GM23248 (cell line): ENCODE measurements at regions not wholly inside any gene's neighbourhood (a gene's known extent, or its start where the extent isn't known, plus 50 kb on each side); places are given as distances from the start of the nearest gene placed in this dataset.

Experiments used
- DNase-seq: peaks from one replicate; pipeline ENCODE4 v3.0.0-alpha.2; 2015
- H2AFZ ChIP-seq: fragments of 200-600 bp; sonication (generic); 2 replicates; pipeline ENCODE4 v1.6.1; 2016; ENCODE audit warnings: antibody characterized with exemption
- H3F3A ChIP-seq: fragments of 200-600 bp; sonication (generic); 2 replicates; pipeline ENCODE4 v1.6.1; 2016; ENCODE audit warnings: mild to moderate bottlenecking, antibody characterized with exemption, mixed run types; ENCODE audit not compliant: insufficient read depth
- H3K27ac ChIP-seq: fragments of 200-600 bp; sonication (generic); 2 replicates; pipeline ENCODE4 v1.5.1; 2016; ENCODE audit warnings: mild to moderate bottlenecking
- H3K27me3 ChIP-seq: fragments of 200-600 bp; sonication (generic); replicated peaks from 2 replicates; pipeline ENCODE4 v1.6.1; 2016; ENCODE audit warnings: mild to moderate bottlenecking; ENCODE audit not compliant: insufficient read depth
- H3K36me3 ChIP-seq: fragments of 200-600 bp; sonication (generic); 2 replicates; pipeline ENCODE4 v1.6.1; 2016; ENCODE audit warnings: low read depth, mild to moderate bottlenecking
- H3K4me1 ChIP-seq: fragments of 200-600 bp; sonication (generic); 2 replicates; pipeline ENCODE4 v1.6.1; 2016; ENCODE audit warnings: mild to moderate bottlenecking; ENCODE audit not compliant: insufficient read depth
- H3K4me2 ChIP-seq: fragments of 200-600 bp; sonication (generic); one replicate; pipeline ENCODE4 v1.6.1; 2016; ENCODE audit warnings: mild to moderate bottlenecking; ENCODE audit not compliant: unreplicated experiment
- H3K4me3 ChIP-seq: fragments of 200-600 bp; sonication (generic); 2 replicates; pipeline ENCODE4 v1.5.1; 2016; ENCODE audit warnings: mild to moderate bottlenecking
- H3K79me2 ChIP-seq: fragments of 200-600 bp; sonication (generic); 2 replicates; pipeline ENCODE4 v1.6.1; 2016; ENCODE audit warnings: mild to moderate bottlenecking; ENCODE audit not compliant: insufficient read depth
- H3K9ac ChIP-seq: fragments of 200-600 bp; sonication (generic); 2 replicates; pipeline ENCODE4 v1.6.1; 2016; ENCODE audit warnings: mild to moderate bottlenecking
- H3K9me2 ChIP-seq: fragments of 200-600 bp; sonication (generic); 2 replicates; pipeline ENCODE4 v1.6.1; 2016; ENCODE audit warnings: mixed run types, mild to moderate bottlenecking, moderate library complexity; ENCODE audit not compliant: insufficient read depth
- H3K9me3 ChIP-seq: fragments of 200-600 bp; sonication (generic); one replicate; pipeline ENCODE4 v1.6.1; 2017; ENCODE audit warnings: low read depth
- H4K20me1 ChIP-seq: fragments of 200-600 bp; sonication (generic); 2 replicates; pipeline ENCODE4 v1.6.0; 2016; ENCODE audit not compliant: insufficient read depth
- EZH2 ChIP-seq: fragments of 200-600 bp; sonication (generic); IDR thresholded peaks from 2 replicates; pipeline ENCODE4 v1.6.1; 2018; ENCODE audit warnings: antibody characterized with exemption, mild to moderate bottlenecking; ENCODE audit not compliant: insufficient read depth, poor library complexity, severe bottlenecking
- EZH2phosphoT487 ChIP-seq: fragments of 200-600 bp; sonication (generic); IDR thresholded peaks from 2 replicates; pipeline ENCODE4 v1.6.1; 2018; ENCODE audit warnings: antibody characterized with exemption, moderate library complexity, mild to moderate bottlenecking, low read depth; ENCODE audit not compliant: insufficient read depth
- WGBS, 2 experiments: methylation state at CpG; one replicate each; pipeline ENCODE4 v1.1.6; 2015 to 2017; ENCODE audit warnings: low lambda C conversion rate in 2 of 2, low coverage in 1 of 2; ENCODE audit errors: missing lambda C conversion rate in 2 of 2; 5-methylcytosine and 5-hydroxymethylcytosine counted together
- in situ Hi-C: fragments of 300-500 bp; cut with MboI; formaldehyde crosslinking; loops from 2 replicates; pipeline ENCODE4 v1.15.0; 2020

GRCh38 chr19:30154410-30154809, 212.4 kb downstream of the URI1 start:
- in situ Hi-C loops: no loop called here
- Histone ChIP-seq H3K4me3 (no peak overlapping the region), H2AFZ (no peak overlapping the region), H3F3A (no peaks in the 10 kb centered on the region), H3K9me3 (no peaks in the 10 kb centered on the region), H3K9me2 (no peaks in the 10 kb centered on the region), H3K79me2 (no peaks in the 10 kb centered on the region), H3K27ac (no peak overlapping the region), H3K9ac (no peak overlapping the region), H3K27me3 (no peaks in the 10 kb centered on the region; the same call in none of the 2 replicates), H3K4me1 (no peaks in the 10 kb centered on the region), H4K20me1 (no peaks in the 10 kb centered on the region), H3K36me3 (no peaks in the 10 kb centered on the region), H3K4me2 (no peak overlapping the region)
- no peak for TF ChIP-seq EZH2
- DNase-seq: no peak
- WGBS, 2 experiments: 74% methylated on average over 8 of the region's 8 CpGs

- WGBS, 2 experiments: 35 to 37% methylated on average over 21 of the region's 21 CpGs
Measured at GRCh38 chr19:30155381-30156200, 213.6 kb downstream of the URI1 start.

GRCh38 chr19:30156646-30157045, 214.6 kb downstream of the URI1 start:
- no peaks in the 10 kb centered on the region for H3F3A ChIP-seq

More at GRCh38 chr19:30155381-30156200, 213.6 kb downstream of the URI1 start:
- Histone ChIP-seq H3K9me2 (no peaks in the 10 kb centered on the region), H3K36me3 (no peaks in the 10 kb centered on the region), H3K4me1 (no peaks in the 10 kb centered on the region), H3K79me2 (no peaks in the 10 kb centered on the region), H3K4me2 (no peak overlapping the region), H3F3A (no peaks in the 10 kb centered on the region), H4K20me1 (no peaks in the 10 kb centered on the region), H3K9ac (no peak overlapping the region), H3K27ac (no peak overlapping the region), H3K9me3 (no peaks in the 10 kb centered on the region), H2AFZ (no peak overlapping the region), H3K27me3 (no peaks in the 10 kb centered on the region; the same call in none of the 2 replicates), H3K4me3 (no peak overlapping the region)
- TF ChIP-seq EZH2phosphoT487 (no peak), EZH2 (no peak)
- in situ Hi-C loops: no loop called here
- no peak for DNase-seq

GRCh38 chr19:30158067-30158892, 213.9 kb upstream of the ZNF536 start:
- Histone ChIP-seq H3F3A (no peaks in the 10 kb centered on the region), H3K4me2 (no peak overlapping the region), H2AFZ (no peak overlapping the region), H3K4me1 (no peaks in the 10 kb centered on the region), H3K27me3 (no peaks in the 10 kb centered on the region; the same call in 1 of the 2 replicates), H3K9me2 (no peaks in the 10 kb centered on the region), H4K20me1 (no peaks in the 10 kb centered on the region), H3K4me3 (no peak overlapping the region), H3K27ac (no peak overlapping the region), H3K9ac (no peak overlapping the region), H3K79me2 (no peaks in the 10 kb centered on the region), H3K36me3 (no peaks in the 10 kb centered on the region), H3K9me3 (no peaks in the 10 kb centered on the region)
- 47 to 53% methylated on average over 11 of the region's 11 CpGs for WGBS, 2 experiments
- no peak for TF ChIP-seq EZH2phosphoT487
- TF ChIP-seq EZH2: no peak
- DNase-seq: no peak
- in situ Hi-C loops: no loop called here

More at GRCh38 chr19:30156646-30157045, 214.6 kb downstream of the URI1 start:
- H3K9ac ChIP-seq: no peak overlapping the region
- no peak overlapping the region for H2AFZ ChIP-seq
- H3K4me2 ChIP-seq: no peak overlapping the region
- H3K79me2 ChIP-seq: no peaks in the 10 kb centered on the region
- H3K4me3 ChIP-seq: no peak overlapping the region
- no peaks in the 10 kb centered on the region for H3K9me2 ChIP-seq
- H4K20me1 ChIP-seq: no peaks in the 10 kb centered on the region
- TF ChIP-seq EZH2 (no peak), EZH2phosphoT487 (no peak)
- no peaks in the 10 kb centered on the region for H3K36me3 ChIP-seq
- no peaks in the 10 kb centered on the region for H3K4me1 ChIP-seq
- no peaks in the 10 kb centered on the region for H3K9me3 ChIP-seq
- no peak overlapping the region for H3K27ac ChIP-seq
- no peak for DNase-seq
- in situ Hi-C loops: no loop called here
- 49 to 56% methylated on average over 8 of the region's 8 CpGs for WGBS, 2 experiments
- no peaks in the 10 kb centered on the region; the same call in none of the 2 replicates for H3K27me3 ChIP-seq
